Effector memory CD8-positive, alpha-beta T cell (primary cell): ENCODE measurements at regions not wholly inside any gene's neighbourhood (a gene's known extent, or its start where the extent isn't known, plus 50 kb on each side); places are given as distances from the start of the nearest gene placed in this dataset.

Experiments used
- ATAC-seq: fragments of 150-1000 bp; cut with Tn5 transposase; replicated peaks from 2 replicates; pipeline ENCODE4 v1.10.0; 2021; ENCODE audit warnings: mild to moderate bottlenecking, moderate library complexity
- DNase-seq, 3 experiments: peaks; one replicate each; pipeline ENCODE4 v3.0.0; 2021
- H3K27ac Mint-ChIP-seq, 2 donors: one replicate each; pipeline ENCODE4 v1.8.0; 2022; ENCODE audit warnings: mild to moderate bottlenecking in 2 of 2, mixed read lengths in 2 of 2, moderate library complexity in 2 of 2
- H3K27me3 Mint-ChIP-seq, 2 donors: one replicate each; pipeline ENCODE4 v1.8.0; 2022; ENCODE audit warnings: mixed read lengths in 2 of 2
- H3K36me3 Mint-ChIP-seq: one replicate; pipeline ENCODE4 v1.8.0; 2022; ENCODE audit warnings: mild to moderate bottlenecking, moderate library complexity, mixed read lengths; ENCODE audit not compliant: insufficient read depth
- H3K4me1 Mint-ChIP-seq, 2 donors: one replicate each; pipeline ENCODE4 v1.8.0; 2022; ENCODE audit warnings: low read depth in 2 of 2, mixed read lengths in 2 of 2
- H3K4me3 Mint-ChIP-seq, 2 donors: one replicate each; pipeline ENCODE4 v1.8.0; 2022; ENCODE audit warnings: mild to moderate bottlenecking in 2 of 2, mixed read lengths in 2 of 2, moderate library complexity in 2 of 2
- H3K9me3 Mint-ChIP-seq, 2 donors: one replicate each; pipeline ENCODE4 v1.8.0; 2022; ENCODE audit warnings: mixed read lengths in 2 of 2

GRCh38 chr4:170623899-170624298, 534.1 kb upstream of the AADAT start:
- H3K4me3 Mint-ChIP-seq = no peak overlapping the region
- H3K27me3 Mint-ChIP-seq = no peaks in the 10 kb centered on the region
- peaks cover 0 to 2% of the 10 kb centered on the region in 2 donors for H3K9me3 Mint-ChIP-seq
- no peak overlapping the region for H3K27ac Mint-ChIP-seq
- H3K4me1 Mint-ChIP-seq = no peaks in the 10 kb centered on the region
- ATAC-seq (no peak), DNase-seq (no peak)
- no peaks in the 10 kb centered on the region for H3K36me3 Mint-ChIP-seq

- H3K9me3 Mint-ChIP-seq = peaks cover 7 to 12% of the 10 kb centered on the region in 2 donors
- H3K4me3 Mint-ChIP-seq = no peak overlapping the region
- no peak overlapping the region for H3K27ac Mint-ChIP-seq
- no peaks in the 10 kb centered on the region for H3K4me1 Mint-ChIP-seq
- no peak for DNase-seq
- no peak for ATAC-seq
- no peaks in the 10 kb centered on the region for H3K27me3 Mint-ChIP-seq
- H3K36me3 Mint-ChIP-seq = no peaks in the 10 kb centered on the region
These were observed 520.7 kb upstream of the AADAT start for GRCh38 chr4:170610434-170610833.

DNA sequence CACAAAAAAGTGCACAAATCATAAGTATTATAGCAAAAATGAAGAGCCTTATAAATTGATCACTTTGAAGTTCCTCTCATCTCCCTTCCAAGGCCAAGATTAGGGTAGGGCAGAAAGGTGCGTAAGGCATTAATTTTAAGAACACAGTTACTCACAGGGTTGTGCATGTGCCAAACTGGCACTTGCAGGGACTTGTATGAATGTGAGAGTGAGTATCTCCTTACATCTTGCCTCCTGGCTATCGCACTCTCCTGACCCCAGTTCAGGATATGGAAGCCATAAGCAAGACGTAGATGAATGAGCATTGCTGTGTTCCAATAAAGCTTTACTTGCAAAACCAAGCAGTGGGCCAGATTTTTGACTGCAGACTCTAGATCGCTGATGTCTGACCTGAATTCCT, 510.1 kb upstream of the AADAT start:
- Mint-ChIP-seq H3K27me3 (no peaks in the 10 kb centered on the region), H3K4me3 (no peak overlapping the region), H3K4me1 (no peaks in the 10 kb centered on the region), H3K36me3 (no peaks in the 10 kb centered on the region), H3K27ac (no peak overlapping the region), H3K9me3 (peaks cover 0 to 3% of the 10 kb centered on the region in 2 donors)
- DNase-seq = no peak
- no peak for ATAC-seq

- Mint-ChIP-seq H3K27ac (no peak overlapping the region), H3K4me1 (no peaks in the 10 kb centered on the region), H3K36me3 (no peaks in the 10 kb centered on the region), H3K9me3 (peaks cover 7 to 20% of the 10 kb centered on the region in 2 donors), H3K27me3 (no peaks in the 10 kb centered on the region), H3K4me3 (no peak overlapping the region)
- no peak for ATAC-seq
- DNase-seq = no peak
These were observed 501.3 kb upstream of the AADAT start for GRCh38 chr4:170591076-170591475.

DNA sequence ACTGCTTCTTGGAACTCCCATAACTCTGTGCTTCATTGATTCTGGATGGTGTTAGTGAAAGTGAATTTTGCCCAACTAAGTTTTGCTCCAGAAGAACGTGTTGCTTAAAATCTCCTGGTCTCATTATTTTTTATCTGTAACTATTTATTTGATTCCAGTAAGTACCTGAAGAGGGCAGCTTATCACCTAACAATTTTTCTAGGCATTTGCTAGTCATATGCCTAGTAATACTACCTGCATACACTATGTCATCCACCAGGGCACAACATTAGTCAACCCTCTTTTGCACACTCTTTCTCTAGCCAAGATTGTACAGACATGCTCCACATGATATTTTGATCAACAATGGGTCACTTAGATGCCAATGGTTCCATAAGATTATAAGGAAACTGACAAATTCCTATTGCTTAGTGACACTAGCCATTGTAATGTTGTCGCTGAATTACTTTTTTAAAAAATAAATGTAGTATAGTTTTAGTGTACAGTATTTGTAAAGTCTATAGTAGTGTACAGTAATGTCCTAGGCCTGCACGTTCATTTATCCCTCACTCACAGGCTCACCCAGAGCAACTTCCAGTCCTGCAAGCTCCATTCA, 499.9 kb upstream of the AADAT start:
- Mint-ChIP-seq H3K36me3 (no peaks in the 10 kb centered on the region), H3K27me3 (no peaks in the 10 kb centered on the region)

DNA sequence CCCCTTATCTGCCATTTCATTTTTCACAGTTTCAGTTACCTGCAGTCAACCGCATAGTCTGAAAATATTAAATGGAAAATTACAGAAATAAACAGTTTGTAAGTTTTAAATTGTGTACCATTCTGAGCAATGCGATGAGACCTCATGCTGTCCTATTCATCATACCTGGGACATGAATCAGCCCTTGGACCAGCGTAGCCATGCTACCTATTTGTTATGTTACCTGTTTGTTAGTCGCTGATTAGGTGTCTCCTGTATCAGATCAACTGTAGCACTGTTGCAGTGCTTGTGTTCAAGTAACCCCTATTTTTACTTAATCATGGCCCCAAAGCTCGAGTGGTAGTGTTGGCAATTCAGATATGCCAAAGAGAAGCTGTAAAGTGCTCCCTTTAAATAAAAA, 492.2 kb upstream of the AADAT start:
- H3K9me3 Mint-ChIP-seq = peaks cover 2 to 24% of the 10 kb centered on the region in 2 donors
- no peaks in the 10 kb centered on the region for H3K4me1 Mint-ChIP-seq
- H3K27me3 Mint-ChIP-seq = no peaks in the 10 kb centered on the region
- no peaks in the 10 kb centered on the region for H3K36me3 Mint-ChIP-seq
- no peak overlapping the region for H3K4me3 Mint-ChIP-seq
- no peak for ATAC-seq
- DNase-seq = no peak
- H3K27ac Mint-ChIP-seq = no peak overlapping the region

More for the DNA sequence above, 499.9 kb upstream of the AADAT start:
- peaks cover 7 to 20% of the 10 kb centered on the region in 2 donors for H3K9me3 Mint-ChIP-seq
- ATAC-seq (no peak), DNase-seq (no peak)
- H3K27ac Mint-ChIP-seq = no peak overlapping the region
- no peak overlapping the region for H3K4me3 Mint-ChIP-seq
- no peaks in the 10 kb centered on the region for H3K4me1 Mint-ChIP-seq

DNA sequence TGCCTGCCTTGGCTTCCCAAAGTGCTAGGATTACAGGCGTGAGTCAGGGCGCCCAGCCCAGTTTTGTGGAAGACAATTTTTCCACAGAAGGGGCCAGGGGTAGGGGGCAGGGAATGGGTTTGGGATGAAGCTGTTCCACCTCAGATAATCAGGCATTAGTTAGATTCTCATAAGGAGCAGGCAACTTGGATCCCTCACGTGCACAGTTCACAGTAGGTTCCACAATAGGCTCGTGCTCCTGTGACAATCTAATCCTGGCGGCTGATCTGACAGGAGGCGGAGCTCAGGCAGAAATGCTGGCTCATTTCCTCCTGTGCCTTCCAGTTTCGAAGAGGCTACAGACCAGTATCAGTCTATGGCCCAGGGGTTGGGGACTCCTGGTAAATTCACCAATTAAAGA, 491.6 kb upstream of the AADAT start:
- H3K4me3 Mint-ChIP-seq = no peak overlapping the region
- no peaks in the 10 kb centered on the region for H3K27me3 Mint-ChIP-seq
- H3K27ac Mint-ChIP-seq = no peak overlapping the region
- H3K9me3 Mint-ChIP-seq = peaks cover 2 to 26% of the 10 kb centered on the region in 2 donors
- H3K4me1 Mint-ChIP-seq = no peaks in the 10 kb centered on the region
- no peaks in the 10 kb centered on the region for H3K36me3 Mint-ChIP-seq
- no peak for ATAC-seq
- no peak for DNase-seq

DNA sequence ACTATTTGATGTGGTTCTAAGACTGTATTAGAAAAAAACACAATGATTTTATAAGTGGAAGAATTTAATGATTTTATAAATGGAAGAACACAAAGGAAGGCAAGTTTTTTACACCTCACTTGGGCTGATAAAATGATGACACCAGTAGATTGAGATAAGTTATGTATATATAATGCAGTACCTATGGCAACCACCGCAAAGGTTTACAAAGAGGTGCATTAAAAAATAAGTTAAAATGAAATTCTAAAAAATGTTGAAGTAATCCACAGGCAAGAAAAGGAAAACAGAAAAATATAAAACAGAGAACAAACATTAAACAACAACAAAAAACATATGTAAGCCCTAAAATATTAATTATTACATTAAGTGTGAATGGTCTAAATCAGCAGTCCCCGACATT, 490.9 kb upstream of the AADAT start:
- DNase-seq (no peak), ATAC-seq (no peak)
- no peaks in the 10 kb centered on the region for H3K4me1 Mint-ChIP-seq
- no peaks in the 10 kb centered on the region for H3K27me3 Mint-ChIP-seq
- peaks cover 2 to 26% of the 10 kb centered on the region in 2 donors for H3K9me3 Mint-ChIP-seq
- no peaks in the 10 kb centered on the region for H3K36me3 Mint-ChIP-seq
- H3K4me3 Mint-ChIP-seq = no peak overlapping the region
- no peak overlapping the region for H3K27ac Mint-ChIP-seq

- no peaks in the 10 kb centered on the region for H3K27me3 Mint-ChIP-seq
- ATAC-seq = no peak
- H3K27ac Mint-ChIP-seq = no peak overlapping the region
- H3K4me3 Mint-ChIP-seq = no peak overlapping the region
- no peaks in the 10 kb centered on the region for H3K4me1 Mint-ChIP-seq
- H3K9me3 Mint-ChIP-seq = peaks cover 10 to 12% of the 10 kb centered on the region in 2 donors
- no peak for DNase-seq
- no peaks in the 10 kb centered on the region for H3K36me3 Mint-ChIP-seq
These were observed 449.2 kb upstream of the AADAT start for GRCh38 chr4:170538821-170539473.

- Mint-ChIP-seq H3K36me3 (no peaks in the 10 kb centered on the region), H3K27me3 (no peaks in the 10 kb centered on the region), H3K4me1 (no peaks in the 10 kb centered on the region), H3K4me3 (no peak overlapping the region), H3K27ac (no peak overlapping the region), H3K9me3 (peaks cover 0 to 9% of the 10 kb centered on the region in 2 donors)
- DNase-seq = no peak
- no peak for ATAC-seq
These were observed 440.3 kb upstream of the AADAT start for GRCh38 chr4:170529748-170530722.

DNA sequence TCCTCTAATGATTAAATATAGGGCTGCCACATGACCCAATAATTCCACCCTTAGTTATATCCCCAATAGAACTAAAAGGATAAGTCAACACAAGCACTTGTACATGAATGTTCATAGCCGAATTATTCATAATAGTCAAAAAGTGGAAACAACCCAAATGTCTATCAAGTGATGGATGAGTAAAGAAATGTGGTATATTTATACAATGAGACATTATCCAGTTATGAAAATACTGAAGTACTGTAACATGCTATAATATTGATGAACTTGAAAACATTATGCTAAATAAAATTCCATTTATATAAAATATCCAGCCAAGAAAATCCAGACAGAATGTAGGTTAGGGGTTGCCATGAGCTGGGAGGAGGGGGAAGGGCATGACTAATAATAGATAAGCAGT, 436.7 kb upstream of the AADAT start:
- H3K36me3 Mint-ChIP-seq = no peaks in the 10 kb centered on the region
- ATAC-seq = no peak

GRCh38 chr4:170522427-170522970, 432.7 kb upstream of the AADAT start:
- Mint-ChIP-seq H3K36me3 (no peaks in the 10 kb centered on the region), H3K4me3 (no peak overlapping the region), H3K27me3 (no peaks in the 10 kb centered on the region), H3K27ac (no peak overlapping the region), H3K9me3 (peaks cover 5 to 13% of the 10 kb centered on the region in 2 donors), H3K4me1 (no peaks in the 10 kb centered on the region)
- no peak for DNase-seq
- no peak for ATAC-seq

More for the DNA sequence above, 436.7 kb upstream of the AADAT start:
- Mint-ChIP-seq H3K4me3 (no peak overlapping the region), H3K9me3 (peaks cover 0 to 4% of the 10 kb centered on the region in 2 donors), H3K27ac (no peak overlapping the region), H3K27me3 (no peaks in the 10 kb centered on the region), H3K4me1 (no peaks in the 10 kb centered on the region)
- no peak for DNase-seq

GRCh38 chr4:170497689-170498088, 407.9 kb upstream of the AADAT start:
- no peaks in the 10 kb centered on the region for H3K27me3 Mint-ChIP-seq
- H3K27ac Mint-ChIP-seq = no peak overlapping the region
- peaks cover 10 to 13% of the 10 kb centered on the region in 2 donors for H3K9me3 Mint-ChIP-seq
- no peaks in the 10 kb centered on the region for H3K36me3 Mint-ChIP-seq
- no peak overlapping the region for H3K4me3 Mint-ChIP-seq
- ATAC-seq (no peak), DNase-seq (no peak)
- no peaks in the 10 kb centered on the region for H3K4me1 Mint-ChIP-seq
